Thyroid gland (tissue), 4 donors: ENCODE measurements at regions not wholly inside any gene's neighbourhood (a gene's known extent, or its start where the extent isn't known, plus 50 kb on each side); places are given as distances from the start of the nearest gene placed in this dataset.

Source experiments
- CTCF ChIP-seq, 6 experiments: fragments of 200-600 bp in 3 of 6; fragments of 450-650 bp in 3 of 6; sonication (generic) in 3 of 6; IDR thresholded peaks; one replicate each; pipeline ENCODE4 v1.5.1; 2016 to 2019; ENCODE audit warnings: antibody characterized with exemption in 6 of 6, mild to moderate bottlenecking in 2 of 6, inconsistent platforms in 1 of 6, moderate library complexity in 1 of 6
- POLR2A ChIP-seq, 2 donors: fragments of 450-650 bp; IDR thresholded peaks; one replicate each; pipeline ENCODE4 v1.6.1; 2017; ENCODE audit warnings: antibody characterized with exemption in 2 of 2, mild to moderate bottlenecking in 2 of 2, moderate library complexity in 1 of 2

GRCh38 chr16:80319181-80319580 is 221.6 kb upstream of the DYNLRB2 start:
- TF ChIP-seq CTCF (IDR thresholded peaks at IDR 0.05): no peak
- no peak for TF ChIP-seq POLR2A (IDR thresholded peaks at IDR 0.05)
